ENCODE measurements at regions not wholly inside any gene's neighbourhood (a gene's known extent, or its start where the extent isn't known, plus 50 kb on each side); places are given as distances from the start of the nearest gene placed in this dataset.
"Not testable (repeated sequence)": the region's sequence is repeated elsewhere in the genome, so short reads cannot be mapped to it uniquely, and the experiment has no call there.

GRCh38 chr15:20473465-20473864 lies 68.1 kb downstream of the GOLGA6L6 start:
- not testable (repeated sequence) for DNase-seq (ENCODE audit: extremely low spot score, insufficient read length, low read depth); FAIRE-seq

DNA sequence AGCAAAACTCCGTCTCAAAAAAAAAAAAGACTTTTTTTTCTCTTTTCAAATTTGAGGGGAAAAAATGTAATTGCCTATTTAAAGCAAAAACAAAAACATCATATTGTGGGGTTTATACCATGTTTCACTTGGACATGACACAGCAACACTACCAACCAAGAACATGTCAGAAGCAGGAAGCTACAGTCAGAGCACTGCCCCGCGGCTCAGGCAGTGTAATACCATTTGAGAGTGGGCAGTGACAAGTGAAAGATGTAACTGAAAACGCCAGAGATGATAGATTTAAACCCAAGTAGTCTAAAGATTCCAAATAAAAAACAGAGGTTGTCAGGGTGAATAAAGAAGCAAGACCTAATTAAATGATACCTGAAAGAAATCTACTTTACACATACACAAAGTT lies 68.6 kb downstream of the GOLGA6L6 start:
- not testable (repeated sequence) for FAIRE-seq; DNase-seq (ENCODE audit: extremely low spot score, insufficient read length, low read depth)

- not testable (repeated sequence) for FAIRE-seq; DNase-seq (ENCODE audit: extremely low spot score, insufficient read length, low read depth)
Measured at GRCh38 chr15:20470810-20471209, 70.8 kb downstream of the GOLGA6L6 start.

- not testable (repeated sequence) for FAIRE-seq; DNase-seq (ENCODE audit: extremely low spot score, insufficient read length, low read depth)
Measured at GRCh38 chr15:20441138-20441537, 100.5 kb downstream of the GOLGA6L6 start.

GRCh38 chr15:20440390-20440789 lies 101.2 kb downstream of the GOLGA6L6 start:
- DNase-seq (ENCODE audit: extremely low spot score, insufficient read length, low read depth); FAIRE-seq: not testable (repeated sequence)

- FAIRE-seq; DNase-seq (ENCODE audit: extremely low spot score, insufficient read length, low read depth): not testable (repeated sequence)
Measured at GRCh38 chr15:20439111-20439510, 102.5 kb downstream of the GOLGA6L6 start.

DNA sequence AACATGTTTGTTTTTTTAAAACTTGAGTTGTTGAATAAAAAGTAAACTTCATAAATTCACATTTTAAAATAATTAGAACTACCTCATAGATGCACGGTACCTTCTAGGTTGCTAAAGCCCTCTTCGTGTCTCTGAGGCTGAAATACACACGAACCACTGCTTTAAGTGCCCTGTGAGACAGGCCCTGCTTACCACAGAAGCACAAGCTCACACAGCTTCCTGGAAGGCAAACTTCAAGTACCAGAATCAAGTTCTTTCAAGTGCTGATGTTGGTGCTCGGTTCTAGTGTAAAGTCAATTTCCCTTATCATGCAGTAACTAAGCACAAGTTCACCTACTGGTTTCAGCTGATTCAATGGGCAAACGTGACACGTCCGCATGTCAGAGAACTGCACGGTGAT lies 103.3 kb downstream of the GOLGA6L6 start:
- DNase-seq (ENCODE audit: extremely low spot score, insufficient read length, low read depth); FAIRE-seq: not testable (repeated sequence)

DNA sequence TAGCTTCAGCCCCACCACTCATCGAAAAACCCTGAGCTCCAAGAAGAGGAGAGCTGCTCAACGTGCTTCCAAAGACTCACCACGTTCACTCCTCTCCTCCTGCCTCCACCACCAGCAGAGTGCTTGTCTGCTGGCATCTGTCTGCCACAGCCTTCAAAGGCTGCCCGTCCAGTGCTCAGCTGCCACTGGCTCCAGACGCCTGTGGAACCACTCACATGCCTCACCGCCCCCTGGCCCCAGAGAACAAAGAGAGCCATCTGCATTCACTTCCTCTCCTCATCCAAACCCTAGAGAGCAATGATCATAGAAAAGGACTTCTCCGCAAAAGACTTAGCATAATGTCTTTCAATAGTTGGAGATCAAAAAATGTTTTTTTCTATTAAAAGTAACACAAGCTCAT lies 108.1 kb downstream of the GOLGA6L6 start:
- DNase-seq (ENCODE audit: extremely low spot score, insufficient read length, low read depth); FAIRE-seq: not testable (repeated sequence)

- FAIRE-seq; DNase-seq (ENCODE audit: extremely low spot score, insufficient read length, low read depth): not testable (repeated sequence)
Measured at GRCh38 chr15:20430495-20430894, 111.1 kb downstream of the GOLGA6L6 start.

- not testable (repeated sequence) for FAIRE-seq; DNase-seq (ENCODE audit: extremely low spot score, insufficient read length, low read depth)
Measured at GRCh38 chr15:20420710-20421109, 120.9 kb downstream of the GOLGA6L6 start.

GRCh38 chr15:20416618-20417017 lies 125.0 kb downstream of the GOLGA6L6 start:
- FAIRE-seq; DNase-seq (ENCODE audit: extremely low spot score, insufficient read length, low read depth): not testable (repeated sequence)

DNA sequence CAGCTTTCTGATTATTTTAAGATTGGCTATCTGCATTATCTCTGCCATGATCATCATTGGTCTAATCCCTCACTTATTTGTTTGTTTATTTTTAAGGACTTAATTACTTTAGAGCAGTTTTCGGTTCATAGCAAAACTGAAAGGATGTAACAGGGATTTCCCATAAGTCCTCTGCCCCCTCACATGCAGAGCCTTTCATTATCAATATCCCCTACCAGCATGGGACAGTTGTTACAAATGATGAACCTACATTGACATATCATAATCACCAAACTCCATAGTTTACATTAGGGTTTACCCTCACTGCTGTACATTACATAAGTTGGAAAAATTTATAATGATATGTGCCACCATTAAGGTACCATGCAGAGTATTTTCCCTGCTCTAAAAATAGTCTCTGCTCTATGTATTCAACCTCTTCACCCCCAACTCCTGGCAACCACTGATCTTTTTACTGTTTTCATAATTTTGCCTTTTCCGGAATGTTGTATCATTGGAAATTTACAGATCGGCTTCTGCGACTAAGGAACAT lies 131.9 kb downstream of the GOLGA6L6 start:
- not testable (repeated sequence) for FAIRE-seq; DNase-seq (ENCODE audit: extremely low spot score, insufficient read length, low read depth)

GRCh38 chr15:20409247-20409646 lies 132.4 kb downstream of the GOLGA6L6 start:
- no peak for FAIRE-seq
- DNase-seq (ENCODE audit: extremely low spot score, insufficient read length, low read depth): no peak

DNA sequence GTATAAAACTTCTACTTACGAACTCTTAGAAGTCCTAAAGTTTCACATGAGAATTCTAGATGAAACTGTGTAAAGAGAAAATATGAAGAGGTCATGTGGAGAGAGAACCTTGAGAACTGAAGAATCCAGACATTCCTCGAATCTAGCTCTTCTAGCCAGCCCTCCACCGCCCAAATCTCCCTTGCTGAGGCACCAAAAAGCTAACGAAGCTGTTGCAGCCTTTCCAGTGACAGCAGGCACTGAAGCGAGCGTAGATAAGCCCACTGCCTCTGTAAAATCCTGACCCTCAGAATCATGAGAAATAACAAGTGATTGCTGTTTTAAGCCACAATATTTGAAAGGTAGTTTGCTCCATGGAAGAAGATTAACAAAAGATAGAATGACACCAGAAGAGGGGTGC lies 134.0 kb downstream of the GOLGA6L6 start:
- FAIRE-seq (no peak), DNase-seq (ENCODE audit: extremely low spot score, insufficient read length, low read depth) (no peak)

- FAIRE-seq; DNase-seq (ENCODE audit: extremely low spot score, insufficient read length, low read depth): not testable (repeated sequence)
Measured at GRCh38 chr15:20404571-20404970, 137.0 kb downstream of the GOLGA6L6 start.

GRCh38 chr15:20402586-20402985 lies 139.0 kb downstream of the GOLGA6L6 start:
- not testable (repeated sequence) for DNase-seq (ENCODE audit: extremely low spot score, insufficient read length, low read depth)
- FAIRE-seq: peak; percentile 15

DNA sequence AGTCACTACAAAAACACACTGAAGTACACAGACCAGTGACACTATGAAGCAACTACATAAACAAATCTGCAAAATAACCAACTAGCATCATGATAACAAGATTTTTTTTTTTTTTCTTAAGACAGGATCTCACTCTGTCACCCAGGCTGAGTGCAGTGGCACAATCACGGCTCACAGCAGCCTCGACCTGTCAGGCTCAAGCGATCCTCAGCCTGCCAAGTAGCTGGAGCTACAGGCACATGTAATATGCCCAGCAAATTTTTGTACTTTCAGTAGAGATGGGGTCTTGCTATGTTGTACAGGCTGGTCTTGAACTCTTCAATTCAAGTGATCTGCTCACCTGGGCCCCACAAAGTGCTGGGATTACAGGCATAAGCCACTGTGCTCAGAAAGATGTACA lies 140.5 kb downstream of the GOLGA6L6 start:
- FAIRE-seq; DNase-seq (ENCODE audit: extremely low spot score, insufficient read length, low read depth): not testable (repeated sequence)

GRCh38 chr15:20398680-20399079 lies 142.9 kb downstream of the GOLGA6L6 start:
- FAIRE-seq: not testable (repeated sequence)

DNA sequence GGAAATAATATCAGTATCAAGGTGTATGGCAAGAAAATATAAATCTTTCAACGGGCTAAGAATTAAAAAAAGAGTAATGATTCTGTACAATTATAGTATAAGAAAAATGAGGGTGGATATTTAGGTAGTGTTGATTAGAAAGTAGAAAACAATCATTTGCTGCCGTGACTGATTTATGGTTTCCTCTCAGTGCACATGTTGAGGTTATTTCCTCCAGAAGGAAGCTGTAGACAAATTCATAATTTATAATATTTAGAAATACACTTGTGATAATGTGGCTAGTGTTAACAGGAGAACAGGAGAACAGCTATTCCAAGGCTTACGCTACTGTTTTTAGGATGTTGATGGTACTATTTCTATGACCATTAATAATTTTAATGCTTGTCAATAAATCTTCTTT lies 153.4 kb downstream of the GOLGA6L6 start:
- not testable (repeated sequence) for FAIRE-seq; DNase-seq (ENCODE audit: extremely low spot score, insufficient read length, low read depth)

More at GRCh38 chr15:20398680-20399079, 142.9 kb downstream of the GOLGA6L6 start:
- not testable (repeated sequence) for DNase-seq (ENCODE audit: extremely low spot score, insufficient read length, low read depth)

- DNase-seq (ENCODE audit: extremely low spot score, insufficient read length, low read depth): no peak
- FAIRE-seq: no peak
Measured at GRCh38 chr15:20386198-20386597, 155.4 kb downstream of the GOLGA6L6 start.

DNA sequence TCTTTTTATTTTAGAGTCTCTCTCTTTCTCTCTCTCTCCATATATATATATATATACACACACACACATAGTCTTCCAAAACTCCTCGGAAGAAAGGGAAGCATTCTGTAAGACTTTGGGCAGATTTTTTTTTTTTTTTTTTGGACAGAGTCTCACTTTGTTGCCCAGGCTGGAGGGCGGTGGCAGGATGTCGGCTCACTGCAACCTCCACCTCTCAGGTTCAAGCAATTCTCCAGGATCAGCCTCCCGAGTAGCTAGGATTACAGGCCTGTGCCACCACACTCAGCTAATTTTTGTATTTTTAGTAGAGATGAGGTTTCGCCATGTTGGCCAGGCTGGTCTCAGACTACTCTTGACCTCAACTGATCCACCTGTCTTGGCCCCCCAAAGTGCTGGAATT lies 161.4 kb downstream of the GOLGA6L6 start:
- DNase-seq (ENCODE audit: extremely low spot score, insufficient read length, low read depth); FAIRE-seq: not testable (repeated sequence)

DNA sequence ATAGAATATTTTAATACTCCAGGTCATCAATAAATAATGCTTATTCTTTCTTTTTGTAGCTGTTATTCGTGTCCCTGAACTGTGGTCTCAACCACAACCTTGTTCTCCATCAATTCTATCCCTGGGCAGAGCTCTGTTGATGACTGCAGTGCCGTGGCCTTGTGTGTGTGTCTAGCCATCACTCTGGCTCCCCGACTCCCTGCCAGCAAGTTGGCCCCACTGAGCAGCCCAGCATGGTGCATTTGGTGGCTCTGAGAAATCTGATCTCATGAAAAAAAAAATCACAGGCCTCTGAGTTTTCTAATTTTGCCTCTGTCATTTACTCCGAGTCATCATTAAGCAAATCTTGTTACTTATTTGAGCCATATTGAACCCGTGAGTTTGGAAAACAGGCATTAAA lies 164.7 kb downstream of the GOLGA6L6 start:
- FAIRE-seq (no peak), DNase-seq (ENCODE audit: extremely low spot score, insufficient read length, low read depth) (no peak)

All from GM18507 (cell line).